Endometrium (tissue), 2 donors: ENCODE measurements at regions not wholly inside any gene's neighbourhood (a gene's known extent, or its start where the extent isn't known, plus 50 kb on each side); places are given as distances from the start of the nearest gene placed in this dataset.
"Not testable (repeated sequence)": the region's sequence is repeated elsewhere in the genome, so short reads cannot be mapped to it uniquely, and the experiment has no call there.

Experiments used
- FAIRE-seq: peaks from 2 replicates; lab custom pipeline; 2012; peaks lifted over from hg19 to GRCh38; lab: Jason Lieb, UNC
- donor health status: control.
- donor health status: control.

- no peak for FAIRE-seq
Measured at GRCh38 chr22:48490500-48491411, 1336.9 kb downstream of the BRD1 start.

DNA sequence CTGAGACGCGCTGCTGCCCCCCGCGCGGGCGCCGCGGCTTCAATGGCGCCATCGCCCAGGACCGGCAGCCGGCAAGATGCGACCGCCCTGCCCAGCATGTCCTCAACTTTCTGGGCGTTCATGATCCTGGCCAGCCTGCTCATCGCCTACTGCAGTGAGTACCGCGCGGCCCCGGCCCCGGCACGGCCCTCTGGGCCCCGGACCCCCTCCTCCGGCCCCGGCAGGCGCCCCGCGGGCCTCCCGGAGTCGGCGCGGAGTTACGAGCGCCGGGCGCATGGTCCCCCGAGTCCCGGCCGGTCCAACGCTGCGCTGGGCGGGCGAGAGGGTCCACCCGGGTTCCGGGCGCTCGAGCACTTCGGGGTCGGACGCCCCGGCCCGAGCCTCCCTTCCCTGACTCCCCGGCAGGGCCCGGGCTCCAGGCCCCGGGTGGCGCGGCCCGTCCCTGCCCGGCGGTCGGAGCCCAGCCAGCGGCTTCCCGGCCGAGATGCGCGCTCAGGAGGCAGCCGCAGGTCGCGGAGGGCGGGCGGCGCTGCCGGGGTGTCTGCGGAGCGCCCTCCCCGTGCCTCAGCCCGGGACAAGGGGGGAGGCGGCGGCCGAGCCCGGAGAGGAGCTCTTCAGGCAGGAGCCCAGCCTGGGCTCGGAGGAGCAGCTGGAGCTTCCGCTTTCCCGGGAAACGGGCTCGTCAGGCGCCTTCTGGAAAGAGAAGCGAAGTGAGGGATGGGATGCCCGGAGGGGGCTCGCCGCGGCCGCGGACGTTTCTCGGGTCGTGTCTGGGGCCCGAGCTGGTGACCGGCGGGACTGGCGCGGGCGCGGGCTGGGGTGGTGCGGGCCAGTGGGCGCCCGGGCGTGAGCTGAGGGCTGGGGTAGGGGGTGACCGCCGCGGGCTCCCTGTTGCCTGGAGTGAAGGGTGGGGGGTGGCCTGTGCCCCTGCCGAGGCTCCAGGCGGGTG lies 1337.8 kb downstream of the BRD1 start:
- no peak for FAIRE-seq

DNA sequence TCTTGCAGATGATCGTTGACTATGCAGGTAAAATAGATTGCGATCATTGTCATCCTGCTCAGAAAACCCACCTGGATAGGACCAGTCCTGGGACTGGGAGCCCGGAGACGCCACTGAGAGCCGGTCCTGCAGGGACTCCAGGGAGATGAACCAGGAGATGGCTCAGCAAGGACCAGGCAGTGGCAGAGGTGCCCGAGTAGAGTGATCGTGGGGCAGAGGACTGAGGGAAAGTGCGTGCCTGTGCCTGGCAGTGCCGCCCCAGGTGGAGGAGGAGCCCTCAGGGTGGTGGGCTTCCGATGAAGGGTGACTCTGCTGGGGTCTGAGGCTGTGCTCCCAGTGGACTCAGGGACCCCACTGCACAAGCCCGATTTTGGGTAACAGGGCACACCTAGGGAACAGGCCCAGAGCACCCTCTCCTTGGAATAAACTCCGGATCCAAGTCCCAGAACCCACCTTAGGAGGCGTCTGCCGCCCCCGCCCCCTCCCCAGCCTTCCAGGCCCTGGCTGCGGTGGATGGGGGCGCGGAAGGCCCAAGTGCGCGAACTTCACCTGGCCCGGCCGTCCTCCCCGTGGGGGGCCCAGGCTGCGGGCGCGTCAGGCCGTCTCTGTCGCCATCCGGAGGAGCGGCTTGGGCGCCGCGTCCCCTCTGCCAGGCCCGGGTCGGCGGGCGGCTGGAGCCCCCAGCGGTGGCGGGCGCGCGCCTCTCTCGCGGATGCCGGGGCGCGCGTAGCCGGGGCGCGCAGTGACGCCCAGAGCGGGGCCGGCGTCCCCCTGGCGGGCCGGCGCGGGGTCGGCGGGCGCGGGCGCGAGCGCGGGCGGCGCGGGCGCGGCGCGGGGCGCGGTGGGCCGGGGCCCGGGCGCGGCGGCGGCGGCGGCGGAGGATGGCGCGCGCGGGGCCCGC lies 1338.8 kb downstream of the BRD1 start:
- no peak for FAIRE-seq

DNA sequence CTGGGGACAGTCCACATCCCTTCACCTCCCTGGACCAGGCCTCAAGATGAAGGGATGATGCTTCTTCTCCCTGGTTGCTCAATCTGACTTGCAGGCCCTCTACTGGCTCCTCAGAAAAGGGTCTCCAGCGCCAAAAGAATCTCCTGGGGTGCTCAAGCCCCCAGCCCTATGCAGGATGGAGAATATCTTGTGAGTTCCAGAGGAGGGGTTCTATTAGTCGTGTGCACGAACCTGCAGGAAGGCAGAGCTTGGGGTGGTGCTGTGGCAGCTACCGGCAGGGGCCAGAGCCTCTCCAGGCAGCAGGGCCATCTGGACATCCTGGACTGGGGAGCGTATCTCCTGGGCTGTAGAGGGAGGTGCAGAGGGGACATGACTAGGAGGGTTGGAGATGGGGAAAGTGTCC lies 1339.5 kb downstream of the BRD1 start:
- FAIRE-seq = no peak

GRCh38 chr22:48486558-48486957 lies 1341.1 kb downstream of the BRD1 start:
- no peak for FAIRE-seq

GRCh38 chr22:48486134-48486532 lies 1341.5 kb downstream of the BRD1 start:
- no peak for FAIRE-seq

GRCh38 chr22:48485149-48486133 lies 1342.2 kb downstream of the BRD1 start:
- FAIRE-seq = no peak

DNA sequence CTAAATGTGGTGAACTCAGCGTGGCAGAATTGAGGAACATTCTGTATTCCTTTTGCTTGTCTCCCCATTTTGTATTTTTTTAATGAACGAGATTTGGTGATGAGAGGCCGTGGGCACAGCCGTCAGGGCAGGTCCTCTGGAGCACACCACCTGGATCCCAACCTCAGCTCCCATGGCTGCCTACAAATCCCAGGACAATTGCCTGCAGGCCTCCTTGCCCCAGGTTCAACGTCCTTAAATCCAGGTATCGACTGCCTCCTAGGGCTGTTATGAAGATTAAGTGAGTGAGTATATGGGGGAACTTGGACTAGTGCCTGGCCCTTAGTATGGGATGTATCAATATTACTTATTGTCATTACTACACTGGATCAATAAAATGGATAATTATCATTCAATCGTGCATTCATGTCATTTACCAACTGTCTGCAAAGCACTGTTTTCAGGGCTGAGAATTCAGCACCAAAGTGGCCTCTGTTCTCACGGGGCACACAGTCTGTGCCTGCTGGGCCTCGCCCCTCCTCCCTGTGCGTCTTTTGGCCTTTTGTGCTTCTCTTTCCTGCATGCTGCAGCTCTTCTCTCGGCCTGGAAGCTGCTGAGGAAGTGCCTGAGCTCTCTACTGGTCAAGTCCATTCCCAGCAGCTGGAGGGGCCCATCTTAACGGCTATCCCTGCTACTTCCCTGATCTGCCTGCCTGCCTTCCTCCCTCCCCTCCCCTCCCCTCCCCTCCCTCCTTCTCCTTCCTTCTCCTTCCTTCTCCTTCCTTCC lies 1343.7 kb downstream of the BRD1 start:
- FAIRE-seq = no peak

DNA sequence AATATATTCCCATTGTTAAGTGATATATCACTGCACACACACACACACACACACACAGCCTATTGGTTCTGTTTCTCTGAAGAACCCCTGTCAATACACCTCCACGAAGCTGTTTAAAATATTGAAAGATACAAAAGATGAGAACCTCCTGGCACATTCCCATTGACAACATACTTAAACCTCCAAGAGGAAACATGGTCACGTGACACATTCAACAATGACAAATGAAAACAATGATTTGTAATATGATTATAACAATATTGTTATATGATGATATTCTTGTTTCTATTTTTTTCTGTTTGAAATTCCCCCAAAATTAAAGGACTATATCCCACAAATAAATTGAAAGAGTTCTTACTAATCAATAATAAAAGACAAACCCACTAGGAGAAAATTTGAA lies 1344.9 kb downstream of the BRD1 start:
- FAIRE-seq = no peak

DNA sequence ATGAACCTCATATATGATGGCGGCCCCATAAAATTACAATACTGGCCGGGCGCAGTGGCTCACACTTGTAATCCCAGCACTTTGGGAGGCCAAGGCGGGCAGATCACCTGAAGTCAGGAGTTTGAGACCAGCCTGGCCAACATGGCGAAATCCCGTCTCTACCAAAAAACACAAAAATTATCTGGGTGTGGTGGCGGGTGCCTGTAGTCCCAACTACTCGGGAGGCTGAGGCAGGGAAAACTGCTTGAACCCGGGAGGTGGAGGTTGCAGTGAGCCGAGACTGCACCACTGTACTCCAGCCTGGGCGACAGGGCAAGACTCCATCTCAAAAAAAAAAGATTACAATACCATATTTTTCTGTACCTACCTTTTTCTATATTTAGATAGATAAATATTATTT lies 1345.5 kb downstream of the BRD1 start:
- FAIRE-seq = not testable (repeated sequence)

DNA sequence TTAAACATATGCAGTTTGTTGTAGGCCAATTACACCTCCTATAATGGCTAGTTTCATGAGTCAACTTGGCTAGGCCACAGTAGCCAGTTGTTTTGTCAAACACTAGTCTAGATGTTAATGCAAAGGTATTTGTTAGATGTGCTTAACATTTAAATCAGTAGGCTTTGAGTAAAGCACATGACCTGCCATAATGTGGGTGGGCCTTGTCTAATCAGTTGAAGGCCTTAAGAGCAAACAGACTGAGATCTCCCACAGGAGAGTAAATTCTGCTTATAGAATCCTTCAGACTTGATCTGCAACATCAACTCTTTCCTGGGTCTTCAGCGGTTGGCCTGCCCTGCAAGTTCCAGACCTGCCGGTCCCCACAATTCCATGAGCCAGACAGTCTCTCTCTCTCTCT lies 1345.9 kb downstream of the BRD1 start:
- FAIRE-seq = no peak

DNA sequence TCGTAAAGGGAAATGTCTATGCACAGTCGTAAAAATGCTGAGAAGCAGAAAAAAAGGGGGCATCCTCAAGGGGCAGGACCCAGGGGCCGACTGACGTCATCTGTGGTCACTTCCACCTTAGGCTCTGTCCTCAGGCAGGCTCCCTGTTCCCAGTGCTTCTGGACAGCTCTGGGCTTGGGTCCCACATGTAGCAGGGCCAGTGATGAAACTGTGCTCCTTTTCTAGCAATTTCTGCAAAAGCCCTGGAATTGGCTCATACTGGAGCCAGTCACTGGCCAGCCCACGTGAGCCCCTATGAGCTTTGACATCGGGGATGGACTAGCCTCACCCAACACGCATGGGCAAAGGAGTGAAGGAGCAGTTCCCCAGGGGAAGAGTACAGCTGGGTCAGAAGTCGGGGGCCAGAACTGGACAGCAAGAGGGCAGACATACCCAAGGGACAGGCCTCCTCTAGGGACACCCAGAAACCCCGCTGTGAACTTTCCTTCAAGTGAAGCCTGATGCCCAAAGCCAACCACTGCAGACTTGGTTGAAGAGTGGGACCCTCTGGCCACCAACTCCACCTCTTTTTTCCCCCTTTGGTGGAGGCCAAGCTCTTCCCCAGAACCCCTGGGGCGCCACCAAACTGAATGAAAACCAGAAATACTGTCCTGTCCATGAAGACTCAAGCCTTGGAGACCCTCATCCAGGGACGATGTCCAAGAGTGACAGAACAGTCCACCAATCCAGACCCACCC lies 1349.0 kb downstream of the BRD1 start:
- no peak for FAIRE-seq

DNA sequence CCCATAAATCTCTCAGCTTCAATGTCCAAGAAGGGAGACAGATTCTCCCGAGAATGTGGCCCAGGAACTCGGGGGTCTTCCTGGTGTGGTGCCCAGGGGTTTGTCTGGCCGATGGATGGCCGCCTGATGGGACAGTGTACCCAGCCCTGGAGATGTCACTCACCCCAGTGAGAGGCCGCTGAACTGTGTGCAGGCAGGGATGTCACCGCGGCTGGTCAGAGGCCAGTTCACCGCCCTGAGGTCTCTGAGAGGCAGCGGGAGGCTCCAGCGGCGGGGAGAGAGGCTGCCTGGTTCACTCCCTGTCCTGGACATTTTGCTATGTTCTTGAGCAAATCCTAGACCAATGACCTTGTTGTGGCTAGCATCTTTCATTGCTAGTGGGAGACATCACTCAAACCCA lies 1349.5 kb downstream of the BRD1 start:
- FAIRE-seq = no peak

DNA sequence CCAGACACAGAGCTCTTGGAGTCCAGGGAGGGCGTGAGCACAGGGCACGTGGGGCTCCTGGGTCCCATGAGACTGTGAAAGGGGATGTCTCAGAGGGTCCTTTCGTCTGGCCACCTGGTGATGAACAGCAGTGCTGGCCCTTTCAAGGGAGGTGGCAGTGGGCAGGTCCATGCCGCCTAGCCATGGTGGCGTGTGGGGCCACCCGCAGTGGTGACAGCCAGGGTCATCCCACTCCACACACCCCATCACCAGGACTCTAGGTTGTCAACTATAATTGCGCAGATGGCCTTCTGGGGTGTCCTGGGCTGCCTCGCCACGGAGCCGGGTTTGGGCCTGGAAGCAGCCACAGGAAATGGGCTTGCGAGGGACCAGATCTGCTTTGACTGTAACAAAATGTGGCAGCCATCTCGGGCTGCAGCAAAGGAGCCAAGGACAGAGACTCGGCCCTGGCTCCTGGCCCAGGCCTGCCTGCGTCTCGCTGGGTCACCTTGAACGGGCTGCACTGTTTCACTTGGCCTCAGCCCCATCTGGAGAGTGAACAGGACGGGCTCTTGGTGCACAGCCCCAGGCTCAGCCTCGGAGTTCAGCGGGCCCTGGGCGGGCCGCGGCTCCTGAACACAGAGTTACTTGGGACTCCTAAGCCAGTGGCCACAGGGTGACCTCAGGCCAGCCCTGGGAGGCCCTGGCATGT lies 1350.5 kb downstream of the BRD1 start:
- no peak for FAIRE-seq

DNA sequence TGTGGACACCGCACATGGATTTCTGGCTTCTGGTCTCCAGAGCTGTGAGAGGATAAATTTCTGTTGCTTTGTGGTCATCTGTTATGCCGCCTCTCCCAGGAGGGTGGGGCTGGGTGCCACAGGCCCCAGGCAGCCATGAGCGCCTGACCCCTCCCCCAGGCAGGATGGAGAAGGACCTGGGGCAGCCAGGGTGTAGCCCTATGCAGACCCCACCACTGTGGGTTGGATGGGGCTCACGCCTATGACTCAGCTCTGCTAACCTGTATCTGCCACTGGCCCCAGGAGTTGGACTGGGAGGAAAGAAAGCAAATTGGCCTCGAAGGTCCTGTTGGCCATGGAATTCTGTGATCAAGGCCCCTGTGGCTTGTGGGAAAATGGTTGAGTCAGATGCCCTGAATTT lies 1351.1 kb downstream of the BRD1 start:
- FAIRE-seq = no peak

- FAIRE-seq = no peak
Measured at GRCh38 chr22:48475661-48476345, 1351.9 kb downstream of the BRD1 start.

GRCh38 chr22:48474881-48475280 lies 1352.8 kb downstream of the BRD1 start:
- no peak for FAIRE-seq

DNA sequence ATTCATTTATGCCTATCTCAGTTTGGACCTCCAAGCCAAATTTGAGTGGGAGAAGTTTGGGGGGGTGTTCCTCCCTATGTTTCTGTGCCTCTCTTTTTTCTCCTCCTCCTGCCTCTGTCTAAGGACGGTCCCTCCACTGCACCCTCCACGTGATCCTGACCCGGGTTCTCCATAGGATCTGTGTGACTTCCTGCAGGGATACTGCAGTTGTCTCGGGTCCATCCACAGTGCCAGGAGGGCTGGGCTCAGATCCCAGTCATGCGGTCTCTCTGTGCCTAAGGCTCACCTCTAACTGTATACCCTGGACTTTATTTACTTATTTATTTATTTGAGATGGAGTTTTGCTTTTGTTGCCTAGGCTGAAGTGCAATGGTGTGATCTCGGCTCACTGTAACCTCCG lies 1354.5 kb downstream of the BRD1 start:
- no peak for FAIRE-seq
